ENCODE measurements at regions not wholly inside any gene's neighbourhood (a gene's known extent, or its start where the extent isn't known, plus 50 kb on each side); places are given as distances from the start of the nearest gene placed in this dataset.

DNA sequence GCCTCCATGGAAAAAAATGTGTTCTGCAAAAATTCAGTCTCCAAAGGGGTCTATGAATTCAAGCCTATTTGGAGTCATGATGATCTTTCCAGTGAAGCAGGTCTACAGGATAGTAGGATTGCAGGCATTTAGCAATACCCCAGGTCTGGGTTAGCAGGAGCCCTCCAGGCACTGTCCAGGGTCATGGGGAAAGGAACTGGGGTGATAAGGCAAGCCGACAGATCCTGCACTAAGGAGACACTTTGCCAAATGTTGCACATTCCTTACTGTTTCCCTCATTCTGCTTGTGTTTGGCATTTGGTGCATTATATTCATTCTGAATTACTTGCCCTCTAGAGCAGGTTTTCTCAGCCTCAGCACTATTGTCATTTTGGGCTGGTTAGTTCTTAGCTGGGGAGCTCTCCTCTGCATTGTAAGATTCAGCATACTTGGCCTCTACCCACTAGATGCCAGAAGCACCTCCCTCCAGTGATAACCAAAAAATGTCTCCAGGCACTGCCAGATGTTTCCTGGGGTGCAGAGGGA lies 333.3 kb upstream of the PLXNA2 start:
- TF ChIP-seq, protein P1, sequence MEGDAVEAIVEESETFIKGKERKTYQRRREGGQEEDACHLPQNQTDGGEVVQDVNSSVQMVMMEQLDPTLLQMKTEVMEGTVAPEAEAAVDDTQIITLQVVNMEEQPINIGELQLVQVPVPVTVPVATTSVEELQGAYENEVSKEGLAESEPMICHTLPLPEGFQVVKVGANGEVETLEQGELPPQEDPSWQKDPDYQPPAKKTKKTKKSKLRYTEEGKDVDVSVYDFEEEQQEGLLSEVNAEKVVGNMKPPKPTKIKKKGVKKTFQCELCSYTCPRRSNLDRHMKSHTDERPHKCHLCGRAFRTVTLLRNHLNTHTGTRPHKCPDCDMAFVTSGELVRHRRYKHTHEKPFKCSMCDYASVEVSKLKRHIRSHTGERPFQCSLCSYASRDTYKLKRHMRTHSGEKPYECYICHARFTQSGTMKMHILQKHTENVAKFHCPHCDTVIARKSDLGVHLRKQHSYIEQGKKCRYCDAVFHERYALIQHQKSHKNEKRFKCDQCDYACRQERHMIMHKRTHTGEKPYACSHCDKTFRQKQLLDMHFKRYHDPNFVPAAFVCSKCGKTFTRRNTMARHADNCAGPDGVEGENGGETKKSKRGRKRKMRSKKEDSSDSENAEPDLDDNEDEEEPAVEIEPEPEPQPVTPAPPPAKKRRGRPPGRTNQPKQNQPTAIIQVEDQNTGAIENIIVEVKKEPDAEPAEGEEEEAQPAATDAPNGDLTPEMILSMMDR (IDR thresholded peaks at IDR 0.05): no peak
- Histone ChIP-seq H3K36me3 (no peaks in the 10 kb centered on the region), H3K9me3 (no peaks in the 10 kb centered on the region), H3K4me3 (no peak overlapping the region), H3K4me1 (ENCODE audit: control insufficient read depth in 1 of 2, low read depth in 2 of 2) (no peaks in the 10 kb centered on the region), H3K27me3 (replicated peaks; ENCODE audit: insufficient read depth) (no peaks in the 10 kb centered on the region), H3K27ac (no peak overlapping the region)
- DNase-seq (ENCODE audit: low spot score) (no peak), ATAC-seq (ENCODE audit: insufficient number of reproducible peaks, low FRiP score, low read depth) (no peak)

DNA sequence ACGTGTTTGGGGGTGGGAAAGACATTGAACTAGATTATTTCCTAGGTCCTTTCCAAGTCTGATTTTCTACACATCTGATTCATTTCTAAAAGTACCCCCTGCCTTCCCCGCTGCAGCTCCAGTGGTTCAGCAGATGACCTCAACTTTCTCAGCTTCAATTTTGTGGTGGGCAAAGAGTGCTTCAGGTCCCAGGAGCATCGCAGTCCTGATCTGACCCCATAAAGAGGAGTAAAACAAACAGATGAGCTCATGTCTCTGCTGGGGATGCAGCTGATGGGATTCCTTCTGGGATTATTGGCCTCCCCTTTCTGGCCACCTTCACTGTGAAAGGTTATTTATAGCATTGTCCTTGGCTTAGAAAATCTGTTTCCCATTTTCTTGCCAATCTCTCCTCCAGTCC lies 337.0 kb upstream of the PLXNA2 start:
- TF ChIP-seq, protein P1 (IDR thresholded peaks at IDR 0.05): no peak

DNA sequence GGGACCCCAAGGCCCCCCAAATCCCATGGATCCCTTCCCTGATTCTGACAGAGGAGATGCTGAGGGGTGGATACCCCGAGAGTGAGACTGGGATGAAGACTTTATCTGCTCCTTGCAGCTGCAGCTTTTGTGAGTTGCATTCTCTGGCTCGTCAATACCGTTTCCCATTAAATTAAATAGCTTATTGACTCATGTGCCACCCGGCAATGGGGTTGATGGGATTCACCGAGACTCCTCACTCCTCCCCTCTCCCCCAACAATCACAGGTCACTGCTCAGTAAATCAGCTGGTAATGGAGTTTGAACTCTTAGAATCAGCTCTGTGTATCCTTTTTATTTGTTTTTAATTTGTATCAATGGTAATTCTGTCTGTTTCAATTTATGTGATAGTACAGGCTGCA lies 337.5 kb upstream of the PLXNA2 start:
- Histone ChIP-seq H3K4me1 (ENCODE audit: control insufficient read depth in 1 of 2, low read depth in 2 of 2) (no peaks in the 10 kb centered on the region), H3K9me3 (no peaks in the 10 kb centered on the region), H3K4me3 (no peak overlapping the region), H3K27ac (no peak overlapping the region), H3K36me3 (no peaks in the 10 kb centered on the region), H3K27me3 (replicated peaks; ENCODE audit: insufficient read depth) (no peaks in the 10 kb centered on the region)
- TF ChIP-seq, protein P1 (IDR thresholded peaks at IDR 0.05): no peak
- DNase-seq (ENCODE audit: low spot score) (no peak), ATAC-seq (ENCODE audit: insufficient number of reproducible peaks, low FRiP score, low read depth) (no peak)

More for the DNA sequence above, 337.0 kb upstream of the PLXNA2 start:
- H3K4me3 ChIP-seq: no peak overlapping the region
- no peak overlapping the region for H3K27ac ChIP-seq
- no peaks in the 10 kb centered on the region for H3K36me3 ChIP-seq
- DNase-seq (ENCODE audit: low spot score) (no peak), ATAC-seq (ENCODE audit: insufficient number of reproducible peaks, low FRiP score, low read depth) (no peak)
- H3K9me3 ChIP-seq: no peaks in the 10 kb centered on the region
- no peaks in the 10 kb centered on the region for H3K27me3 ChIP-seq (replicated peaks; ENCODE audit: insufficient read depth)
- H3K4me1 ChIP-seq (ENCODE audit: control insufficient read depth in 1 of 2, low read depth in 2 of 2): no peaks in the 10 kb centered on the region

DNA sequence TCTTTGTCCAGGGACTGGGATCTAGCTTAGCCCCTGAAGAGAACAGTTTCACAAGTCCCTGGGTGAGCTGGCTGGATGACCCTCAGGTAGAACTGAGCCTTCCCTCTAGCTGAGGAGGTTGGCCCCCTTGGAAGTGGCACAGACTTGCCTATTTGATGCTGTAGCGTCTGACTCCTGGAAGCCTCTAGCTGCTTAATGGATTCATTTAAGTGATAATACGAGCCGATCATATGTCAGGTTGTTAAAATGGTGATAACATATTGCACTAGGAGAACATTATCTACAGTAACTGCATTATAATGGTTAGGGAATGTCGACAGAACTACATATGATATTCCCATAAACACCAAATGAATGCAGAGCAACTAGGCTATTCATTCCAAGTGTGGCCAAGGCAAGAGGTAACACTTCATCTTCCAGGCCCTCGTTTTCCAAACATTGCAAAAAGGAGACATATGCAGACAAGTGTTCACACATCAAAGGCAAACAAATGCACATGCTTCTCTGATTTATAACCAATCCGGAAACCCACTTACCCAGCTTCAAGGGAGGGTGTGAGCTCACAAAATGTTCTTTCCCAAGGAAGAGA lies 340.1 kb upstream of the PLXNA2 start:
- DNase-seq (ENCODE audit: low spot score) (no peak), ATAC-seq (ENCODE audit: insufficient number of reproducible peaks, low FRiP score, low read depth) (no peak)
- Histone ChIP-seq H3K27me3 (replicated peaks; ENCODE audit: insufficient read depth) (no peaks in the 10 kb centered on the region), H3K9me3 (no peaks in the 10 kb centered on the region), H3K4me1 (ENCODE audit: control insufficient read depth in 1 of 2, low read depth in 2 of 2) (no peaks in the 10 kb centered on the region), H3K4me3 (no peak overlapping the region), H3K27ac (no peak overlapping the region), H3K36me3 (no peaks in the 10 kb centered on the region)
- TF ChIP-seq, protein P1 (IDR thresholded peaks at IDR 0.05): no peak

DNA sequence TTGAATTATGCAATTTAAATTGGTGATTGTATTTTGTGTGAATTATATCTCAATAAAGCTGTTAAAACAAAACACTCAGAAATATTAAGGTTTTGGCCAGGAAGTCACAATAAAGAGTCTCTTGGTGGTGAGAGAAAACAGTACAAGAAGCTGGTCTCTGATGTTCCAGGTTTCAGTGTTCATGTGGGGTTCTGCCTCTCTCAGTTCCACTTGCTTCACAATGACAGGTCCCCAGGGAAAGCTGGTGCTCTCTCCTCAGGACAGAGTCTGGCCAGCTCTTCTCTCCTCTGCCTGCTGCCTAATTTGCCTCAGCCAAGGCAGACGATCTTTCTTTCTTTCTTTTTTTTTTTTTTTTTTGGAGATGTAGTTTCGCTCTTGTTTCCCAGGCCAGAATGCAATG lies 342.9 kb upstream of the PLXNA2 start:
- H3K27ac ChIP-seq: no peak overlapping the region
- ATAC-seq (ENCODE audit: insufficient number of reproducible peaks, low FRiP score, low read depth) (no peak), DNase-seq (ENCODE audit: low spot score) (no peak)
- TF ChIP-seq, protein P1 (IDR thresholded peaks at IDR 0.05): no peak
- no peaks in the 10 kb centered on the region for H3K36me3 ChIP-seq
- H3K4me3 ChIP-seq: no peak overlapping the region
- H3K9me3 ChIP-seq: no peaks in the 10 kb centered on the region
- no peaks in the 10 kb centered on the region for H3K4me1 ChIP-seq (ENCODE audit: control insufficient read depth in 1 of 2, low read depth in 2 of 2)
- H3K27me3 ChIP-seq (replicated peaks; ENCODE audit: insufficient read depth): no peaks in the 10 kb centered on the region

Measured in thoracic aorta (tissue), 2 donors.